ENCODE measurements at regions not wholly inside any gene's neighbourhood (a gene's known extent, or its start where the extent isn't known, plus 50 kb on each side); places are given as distances from the start of the nearest gene placed in this dataset.
"Not testable (repeated sequence)": the region's sequence is repeated elsewhere in the genome, so short reads cannot be mapped to it uniquely, and the experiment has no call there.

GRCh38 chr3:69647511-69648110 lies 91.7 kb upstream of the MITF start:
- DNase-seq (ENCODE audit: low spot score), result no peak

GRCh38 chr3:69647081-69647480 lies 92.2 kb upstream of the MITF start:
- no peak for DNase-seq (ENCODE audit: low spot score)

DNA sequence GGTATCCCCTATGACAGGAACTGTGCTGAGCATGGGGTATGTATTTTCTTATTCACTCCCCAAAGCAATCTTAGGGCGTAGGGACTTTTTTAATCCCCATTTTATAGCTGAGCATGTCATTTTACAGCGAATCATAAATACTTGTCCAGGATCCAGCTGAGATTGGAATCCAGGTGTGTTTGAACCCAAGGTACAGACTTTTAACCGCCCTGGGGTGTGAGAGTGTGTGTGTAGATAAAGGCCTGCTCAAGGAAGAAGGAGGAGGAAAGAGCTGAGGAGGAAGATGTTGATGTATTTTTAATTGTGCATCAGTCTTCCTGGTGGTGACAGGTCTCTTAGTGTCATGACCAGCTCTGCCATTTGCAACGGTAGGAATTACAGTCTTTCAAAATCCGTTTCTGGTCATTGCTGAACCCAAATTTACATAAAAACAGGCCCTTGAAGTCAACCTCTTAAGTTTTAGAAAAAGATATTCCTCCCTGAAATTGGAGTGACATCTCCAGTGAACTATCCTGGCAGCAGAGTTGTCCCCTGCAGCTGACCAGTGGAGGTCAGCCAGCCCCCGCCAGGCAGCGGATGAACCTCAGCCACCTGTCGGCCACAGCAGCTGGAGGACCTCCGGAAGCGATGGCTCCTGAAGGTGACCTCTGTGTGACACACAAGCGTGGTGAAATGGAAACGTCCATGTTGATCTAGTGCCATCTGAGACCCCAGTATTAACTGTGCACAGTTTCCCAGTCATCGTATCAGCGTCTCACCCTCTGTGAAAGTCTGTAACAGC lies 92.8 kb upstream of the MITF start:
- no peak for DNase-seq (ENCODE audit: low spot score)

DNA sequence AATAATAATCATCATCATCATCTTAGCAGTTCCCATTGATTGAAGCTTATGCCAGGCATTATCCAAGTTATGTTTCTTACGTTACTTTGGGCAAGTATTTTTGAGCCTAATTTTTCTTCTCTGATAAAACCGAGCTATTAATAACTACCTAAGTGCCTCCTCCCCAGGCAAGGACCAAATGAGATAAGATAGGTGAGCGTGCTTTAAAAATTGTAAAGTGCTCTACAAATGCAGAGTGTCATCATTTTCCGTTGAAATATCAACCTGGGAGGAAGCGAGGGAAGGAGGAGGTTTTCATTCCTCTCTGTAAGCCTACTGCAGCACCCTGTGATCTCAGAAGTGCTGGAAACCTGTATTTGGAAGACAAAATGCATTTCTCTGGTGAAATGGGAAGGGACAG lies 96.7 kb upstream of the MITF start:
- no peak for DNase-seq (ENCODE audit: low spot score)

DNA sequence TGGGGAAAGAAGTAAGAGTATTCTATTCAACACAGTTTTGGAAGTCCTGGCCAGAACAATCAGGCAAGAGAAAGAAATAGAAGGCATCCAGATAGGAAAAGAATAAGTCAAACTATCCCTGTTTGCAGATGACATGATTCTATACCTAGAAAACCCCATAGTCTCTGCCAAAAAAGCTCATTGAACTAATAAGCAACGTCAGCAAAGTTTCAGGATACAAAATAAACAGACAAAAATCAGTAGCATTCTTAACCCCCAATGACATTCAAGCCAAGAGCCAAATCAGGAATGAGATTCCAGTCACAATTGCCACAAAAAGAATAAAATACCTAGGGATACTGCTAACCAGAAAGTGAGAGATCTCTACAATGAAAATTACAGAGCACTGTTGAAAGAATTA lies 99.4 kb upstream of the MITF start:
- no peak for DNase-seq (ENCODE audit: low spot score)

- no peak for DNase-seq (ENCODE audit: low spot score)
These were observed 110.3 kb upstream of the MITF start for GRCh38 chr3:69628951-69629350.

DNA sequence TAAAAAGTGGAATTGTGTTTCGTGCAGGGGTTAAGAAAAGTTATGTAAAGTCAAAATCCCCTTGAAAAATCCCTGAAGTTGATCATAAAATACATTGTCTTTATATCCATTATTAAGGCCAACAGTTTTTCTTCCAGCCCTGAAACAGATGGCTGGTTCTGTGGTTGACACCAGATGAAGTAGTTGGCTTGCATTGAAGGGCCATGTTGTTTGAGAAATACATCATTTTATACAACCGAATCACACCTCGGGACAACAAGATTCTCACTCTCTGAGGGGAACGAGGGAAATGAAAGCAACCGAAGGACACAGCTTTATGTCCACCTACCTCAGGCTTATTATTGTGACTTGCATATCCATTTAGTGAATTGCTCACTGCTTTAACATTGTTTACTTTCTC lies 126.0 kb upstream of the MITF start:
- DNase-seq (ENCODE audit: low spot score), result no peak

GRCh38 chr3:69612791-69613190 lies 126.5 kb upstream of the MITF start:
- DNase-seq (ENCODE audit: low spot score), result no peak

GRCh38 chr3:69609566-69609965 lies 129.7 kb upstream of the MITF start:
- DNase-seq (ENCODE audit: low spot score), result not testable (repeated sequence)

DNA sequence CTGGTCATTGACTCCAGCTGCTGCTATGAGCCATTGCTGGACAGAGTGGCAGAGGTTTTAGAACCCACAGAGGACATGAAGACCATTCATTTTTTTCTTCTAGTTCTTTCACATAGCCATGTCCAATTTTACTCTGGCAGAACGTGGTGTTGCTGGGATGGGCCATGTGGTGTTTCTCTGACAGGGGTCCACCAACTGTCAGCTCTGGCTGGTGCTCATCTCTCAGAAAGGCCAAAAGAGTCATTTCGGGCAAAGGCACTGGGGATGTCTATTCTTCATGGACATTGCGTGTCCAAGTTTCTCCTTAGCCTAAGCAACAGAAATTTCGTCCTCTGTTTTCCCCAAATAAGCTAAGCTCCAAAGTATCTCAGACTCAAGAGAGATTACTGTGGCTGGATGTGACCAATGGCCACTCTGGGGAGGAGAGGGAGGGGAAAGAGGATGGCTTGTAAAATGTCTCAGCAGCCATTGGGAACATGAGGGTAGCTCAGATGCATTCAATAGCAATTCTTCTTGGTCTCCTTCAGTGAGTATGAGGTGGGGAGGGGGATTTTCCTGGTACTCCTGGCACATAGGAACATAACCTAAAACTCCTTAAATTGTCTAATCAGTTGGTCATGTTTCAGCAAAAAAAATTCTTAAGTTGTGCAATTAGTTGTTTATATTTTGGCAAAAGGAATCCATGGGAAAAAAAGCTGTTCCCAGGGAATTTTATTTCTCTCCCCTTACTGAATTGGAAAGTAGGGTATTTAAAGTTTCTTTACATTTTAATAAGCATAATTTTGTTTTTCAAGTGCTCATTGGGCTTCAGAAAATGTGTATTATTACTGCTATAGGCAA lies 131.6 kb upstream of the MITF start:
- no peak for DNase-seq (ENCODE audit: low spot score)

GRCh38 chr3:69605867-69606266 lies 133.4 kb upstream of the MITF start:
- no peak for DNase-seq (ENCODE audit: low spot score)

DNA sequence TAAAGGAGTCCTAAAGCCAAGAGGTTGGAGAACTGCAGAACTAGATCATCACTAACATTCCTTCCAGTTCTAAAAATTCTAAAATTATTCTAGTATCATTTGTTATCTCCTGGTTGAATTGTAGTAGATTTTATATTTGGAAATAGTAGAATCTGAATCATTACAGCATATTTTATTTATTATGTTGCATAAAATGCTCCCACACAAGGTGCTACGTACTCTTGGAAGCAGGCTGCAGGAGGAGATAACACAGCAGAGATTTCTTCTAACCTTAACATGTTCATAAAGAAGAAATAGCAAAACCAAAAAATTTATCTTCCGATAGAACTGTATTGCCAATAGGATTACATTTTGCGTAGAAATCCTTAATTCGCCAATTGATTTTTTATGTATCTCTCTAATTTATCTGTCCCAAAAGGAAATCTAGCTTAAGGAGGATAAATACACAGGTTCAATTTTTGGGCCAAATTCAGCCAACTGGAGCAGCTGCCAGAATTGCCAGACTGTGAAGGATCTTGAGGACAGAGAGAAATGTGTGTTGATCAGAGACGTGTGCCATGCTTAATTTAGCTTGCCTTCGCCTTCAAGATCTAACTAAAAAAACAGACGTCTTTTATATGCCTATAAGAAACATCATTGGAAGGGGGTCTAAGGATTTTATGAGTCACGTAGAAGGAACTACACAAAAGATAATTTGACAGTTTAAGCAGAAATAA lies 134.4 kb upstream of the MITF start:
- DNase-seq (ENCODE audit: low spot score), result no peak

DNA sequence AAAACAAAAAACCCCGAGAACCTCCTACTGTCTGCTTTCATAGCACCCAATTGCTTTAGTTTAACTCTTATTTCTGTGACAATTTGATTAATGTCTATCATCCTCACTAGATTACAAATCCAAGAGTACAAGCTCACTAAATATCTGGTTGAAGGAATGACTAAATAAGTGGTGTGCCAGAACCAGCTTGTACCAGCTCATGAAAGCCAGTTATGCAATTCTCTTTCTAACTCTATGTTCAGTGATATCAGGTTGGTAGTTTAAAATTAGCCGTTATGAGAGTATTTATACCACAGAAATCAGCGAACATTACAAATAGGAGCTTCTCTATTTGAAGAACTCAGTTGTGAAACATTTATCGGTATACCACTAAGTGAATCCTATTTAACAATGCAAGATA lies 137.2 kb upstream of the MITF start:
- no peak for DNase-seq (ENCODE audit: low spot score)

- no peak for DNase-seq (ENCODE audit: low spot score)
These were observed 145.0 kb upstream of the MITF start for GRCh38 chr3:69594286-69594685.

DNA sequence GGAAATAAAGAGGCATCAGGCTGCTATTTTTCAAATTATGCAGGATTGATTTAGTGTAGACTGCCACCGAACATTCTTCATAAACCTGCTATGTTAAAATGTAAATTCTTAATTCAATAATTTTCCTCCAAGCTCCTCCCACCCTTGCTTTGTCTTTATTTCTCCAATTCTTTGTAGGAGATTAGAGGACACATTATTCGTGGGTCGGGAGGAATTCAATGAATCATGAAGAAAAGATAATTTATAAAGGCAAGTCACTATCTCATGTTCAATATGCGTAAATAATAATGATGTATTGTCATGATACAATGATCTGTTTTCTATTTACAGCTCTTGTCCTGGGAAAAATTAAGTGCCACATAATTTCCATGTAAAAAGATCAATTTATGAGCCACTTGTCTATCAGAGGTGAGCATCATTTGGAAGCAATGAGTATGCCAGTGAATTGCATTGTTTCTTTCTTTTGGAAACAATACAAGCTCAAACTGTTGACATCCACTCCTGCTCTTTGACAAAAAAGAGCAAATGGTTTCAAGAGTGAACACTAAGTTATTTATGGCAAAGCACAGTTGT lies 148.0 kb upstream of the MITF start:
- no peak for DNase-seq (ENCODE audit: low spot score)

DNA sequence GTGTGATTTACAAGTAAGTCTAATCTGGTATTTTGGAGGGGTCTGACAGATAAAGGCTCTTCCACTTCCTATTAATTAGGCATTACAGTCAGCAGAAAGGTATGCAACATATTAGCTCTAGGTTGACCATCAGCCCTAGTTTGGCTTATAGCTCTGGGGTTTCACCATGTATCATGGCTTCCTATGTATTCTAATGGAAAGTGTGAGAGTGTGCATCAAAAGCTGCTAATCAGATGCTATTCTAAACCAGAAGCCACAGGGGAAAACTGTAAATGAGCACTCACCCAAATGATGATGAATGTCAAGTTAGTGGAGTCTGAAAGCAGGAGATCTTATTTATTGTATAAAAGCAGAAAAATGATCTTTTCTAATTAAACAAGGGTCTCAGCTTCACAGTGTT lies 149.2 kb upstream of the MITF start:
- no peak for DNase-seq (ENCODE audit: low spot score)

DNA sequence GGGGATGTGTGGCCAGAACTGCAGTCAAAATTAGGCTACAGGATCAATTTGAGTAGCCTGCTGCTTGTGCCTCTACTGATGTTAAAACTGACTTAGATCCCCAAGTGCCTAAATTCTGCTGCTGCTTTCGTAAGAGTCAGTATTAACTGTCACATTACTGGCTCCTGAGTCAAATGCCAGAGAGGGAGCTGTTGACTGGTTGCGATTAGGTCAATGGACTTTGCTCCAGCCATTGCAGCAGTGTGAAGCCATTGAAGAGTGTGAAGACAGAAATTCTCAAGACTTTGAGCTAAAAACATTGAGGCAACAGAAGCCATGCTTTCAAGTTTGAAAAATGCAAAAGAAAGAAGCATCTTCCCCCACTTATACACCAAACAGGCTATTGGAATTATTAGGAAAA lies 151.1 kb upstream of the MITF start:
- no peak for DNase-seq (ENCODE audit: low spot score)

DNA sequence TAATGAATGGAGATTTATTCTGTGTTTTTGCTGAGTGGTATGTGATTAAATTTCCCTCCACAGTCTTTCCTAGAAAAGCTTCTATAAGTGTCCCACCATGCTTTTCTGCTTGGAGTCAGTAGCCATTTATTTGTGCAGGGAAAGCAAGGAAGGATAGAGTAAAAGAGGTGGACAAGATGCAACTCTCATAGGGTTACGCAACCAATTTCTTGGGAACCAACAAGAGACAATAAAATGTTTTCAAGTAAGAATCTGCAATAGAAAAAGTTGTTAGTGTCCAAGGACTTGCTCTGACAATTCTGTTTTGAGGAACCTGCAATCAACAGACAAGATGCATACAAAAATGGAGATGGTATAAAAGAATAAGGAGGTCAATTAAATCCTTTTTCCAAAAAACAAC lies 153.8 kb upstream of the MITF start:
- DNase-seq (ENCODE audit: low spot score), result no peak

GRCh38 chr3:69582044-69582443 lies 157.2 kb upstream of the MITF start:
- no peak for DNase-seq (ENCODE audit: low spot score)

DNA sequence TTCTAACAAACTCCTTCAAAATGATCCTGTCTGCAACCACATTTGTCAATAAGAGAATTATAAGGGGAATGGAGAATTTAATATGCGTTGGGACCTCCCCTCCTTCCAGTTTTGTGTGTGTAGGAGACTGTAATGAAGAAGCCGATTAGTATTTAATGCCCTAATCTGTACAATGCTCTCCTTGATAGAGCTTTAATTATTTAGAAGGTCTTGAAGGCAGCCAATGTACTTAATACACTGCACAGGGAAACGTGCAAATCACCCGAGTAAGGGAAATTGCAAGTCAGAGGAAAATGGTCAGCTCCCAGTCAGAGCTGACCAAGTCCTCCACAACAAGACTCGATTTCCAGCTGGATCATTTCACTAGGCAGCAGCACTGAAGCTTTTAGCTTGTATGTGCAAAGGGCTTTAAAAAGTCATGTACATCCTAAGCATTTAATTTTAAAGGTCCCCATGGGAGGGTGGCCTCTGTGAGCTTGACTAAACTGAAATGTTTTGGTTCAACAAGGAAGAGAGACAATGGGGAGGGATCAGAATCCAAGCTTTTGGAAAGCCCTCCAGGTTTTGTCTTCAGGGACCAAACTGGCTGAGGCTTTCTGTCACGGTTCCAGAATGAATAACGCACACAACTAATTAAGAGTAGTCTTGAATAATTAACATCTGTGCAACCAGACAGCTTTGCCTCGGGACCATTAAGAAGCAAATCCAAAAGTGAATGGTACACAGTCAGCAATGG lies 159.8 kb upstream of the MITF start:
- no peak for DNase-seq (ENCODE audit: low spot score)

DNA sequence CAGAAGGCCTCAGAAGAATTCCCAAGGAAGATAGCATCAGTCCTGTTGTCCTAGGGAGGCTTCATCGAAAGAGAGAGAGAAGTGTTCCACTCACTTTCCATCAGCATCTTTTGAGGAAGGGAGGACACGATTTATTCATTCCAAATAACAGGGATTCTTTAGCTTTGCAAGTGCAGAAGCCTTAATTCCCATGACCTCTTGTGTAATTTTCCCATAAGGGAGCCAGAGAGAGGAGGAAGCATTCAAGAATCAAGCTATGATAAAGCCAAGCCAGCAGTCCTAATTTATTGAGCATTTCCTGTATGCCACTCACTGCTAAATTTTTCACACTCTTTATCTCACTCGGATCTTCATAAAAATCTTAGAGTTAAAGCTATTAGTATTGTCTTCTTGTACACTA lies 169.7 kb upstream of the MITF start:
- DNase-seq (ENCODE audit: low spot score), result no peak

All from H4 (cell line).